Coronary artery (tissue), 2 donors: ENCODE measurements at regions not wholly inside any gene's neighbourhood (a gene's known extent, or its start where the extent isn't known, plus 50 kb on each side); places are given as distances from the start of the nearest gene placed in this dataset.

ENCODE experiments used
- DNase-seq: peaks from one replicate; pipeline ENCODE4 v3.0.0-alpha.2; 2017; ENCODE audit warnings: low spot score
- H3K27ac ChIP-seq, 2 donors: fragments of 200-600 bp; sonication (generic); one replicate each; pipeline ENCODE4 v1.5.1; 2016 to 2019
- H3K4me3 ChIP-seq: fragments of 200-600 bp; sonication (generic); 2 replicates; pipeline ENCODE4 v1.5.1; 2016; ENCODE audit warnings: mild to moderate bottlenecking, moderate library complexity
- CTCF ChIP-seq: fragments of 200-600 bp; sonication (generic); IDR thresholded peaks from one replicate; pipeline ENCODE4 v1.5.1; 2019; ENCODE audit warnings: antibody characterized with exemption

GRCh38 chr14:86943391-86944365, 1049.3 kb downstream of the GALC start:
- TF ChIP-seq CTCF: no peak
- no peak for DNase-seq
- no peak overlapping the region for H3K4me3 ChIP-seq
- H3K27ac ChIP-seq: no peak overlapping the region

- no peak for TF ChIP-seq CTCF
- H3K27ac ChIP-seq: no peak overlapping the region
- DNase-seq: no peak
Observed at GRCh38 chr14:86942936-86943335, 1050.0 kb downstream of the GALC start.

GRCh38 chr14:86940106-86940505, 1052.9 kb downstream of the GALC start:
- no peak for DNase-seq
- Histone ChIP-seq H3K27ac (no peak overlapping the region), H3K4me3 (no peak overlapping the region)
- TF ChIP-seq CTCF: no peak

More at GRCh38 chr14:86942936-86943335, 1050.0 kb downstream of the GALC start:
- no peak overlapping the region for H3K4me3 ChIP-seq

GRCh38 chr14:86938320-86938719, 1054.7 kb downstream of the GALC start:
- no peak overlapping the region for H3K27ac ChIP-seq
- H3K4me3 ChIP-seq: no peak overlapping the region
- DNase-seq: no peak
- no peak for TF ChIP-seq CTCF

- DNase-seq: no peak
- TF ChIP-seq CTCF: no peak
- Histone ChIP-seq H3K27ac (no peak overlapping the region), H3K4me3 (no peak overlapping the region)
Observed at GRCh38 chr14:86936556-86936955, 1056.4 kb downstream of the GALC start.

GRCh38 chr14:86935241-86935885, 1057.6 kb downstream of the GALC start:
- Histone ChIP-seq H3K4me3 (no peak overlapping the region), H3K27ac (no peak overlapping the region)
- no peak for TF ChIP-seq CTCF
- DNase-seq: no peak
